ENCODE measurements at regions not wholly inside any gene's neighbourhood (a gene's known extent, or its start where the extent isn't known, plus 50 kb on each side); places are given as distances from the start of the nearest gene placed in this dataset.

DNA sequence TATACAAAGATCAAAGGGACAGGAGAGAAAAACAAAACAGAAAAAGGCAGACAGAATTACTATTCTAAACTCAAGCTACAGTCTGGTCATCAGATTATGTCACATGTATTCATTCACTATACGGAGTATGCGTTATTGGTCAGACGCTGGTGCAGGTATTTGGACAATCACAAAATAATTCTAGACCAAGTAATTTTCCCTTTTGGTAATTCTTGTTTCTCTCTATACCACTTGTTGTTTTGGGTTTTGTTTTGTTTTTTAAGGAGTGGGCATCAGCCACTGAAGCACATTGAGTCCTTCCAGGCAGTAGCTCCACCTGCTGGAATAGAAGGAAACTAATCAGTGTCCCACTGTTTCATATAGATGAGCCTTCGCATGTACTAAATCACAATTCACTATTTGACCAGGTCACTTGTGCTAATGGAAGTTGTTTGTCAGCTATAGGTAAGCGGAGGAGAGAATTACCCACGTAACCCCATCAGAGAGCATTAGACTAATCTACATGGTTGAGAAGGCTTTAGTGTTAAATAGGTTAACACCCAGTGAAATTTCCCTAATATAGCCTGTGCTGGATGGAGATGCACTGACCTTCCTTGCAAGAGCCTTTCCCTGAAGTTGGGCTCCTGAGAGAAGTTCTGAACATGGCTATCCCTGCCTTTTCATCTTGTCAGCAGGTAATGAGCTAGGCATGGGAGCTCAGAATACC, 77.9 kb downstream of the TNFAIP3 start:
- no peak for TF ChIP-seq POLR2A (IDR thresholded peaks at IDR 0.05)
- TF ChIP-seq, protein P1, sequence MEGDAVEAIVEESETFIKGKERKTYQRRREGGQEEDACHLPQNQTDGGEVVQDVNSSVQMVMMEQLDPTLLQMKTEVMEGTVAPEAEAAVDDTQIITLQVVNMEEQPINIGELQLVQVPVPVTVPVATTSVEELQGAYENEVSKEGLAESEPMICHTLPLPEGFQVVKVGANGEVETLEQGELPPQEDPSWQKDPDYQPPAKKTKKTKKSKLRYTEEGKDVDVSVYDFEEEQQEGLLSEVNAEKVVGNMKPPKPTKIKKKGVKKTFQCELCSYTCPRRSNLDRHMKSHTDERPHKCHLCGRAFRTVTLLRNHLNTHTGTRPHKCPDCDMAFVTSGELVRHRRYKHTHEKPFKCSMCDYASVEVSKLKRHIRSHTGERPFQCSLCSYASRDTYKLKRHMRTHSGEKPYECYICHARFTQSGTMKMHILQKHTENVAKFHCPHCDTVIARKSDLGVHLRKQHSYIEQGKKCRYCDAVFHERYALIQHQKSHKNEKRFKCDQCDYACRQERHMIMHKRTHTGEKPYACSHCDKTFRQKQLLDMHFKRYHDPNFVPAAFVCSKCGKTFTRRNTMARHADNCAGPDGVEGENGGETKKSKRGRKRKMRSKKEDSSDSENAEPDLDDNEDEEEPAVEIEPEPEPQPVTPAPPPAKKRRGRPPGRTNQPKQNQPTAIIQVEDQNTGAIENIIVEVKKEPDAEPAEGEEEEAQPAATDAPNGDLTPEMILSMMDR (IDR thresholded peaks at IDR 0.05 in 4 of 5, conservative IDR thresholded peaks at IDR 0.05 in 1 of 5): peak; percentile 47 to 79 (median 69)
